ENCODE measurements at regions not wholly inside any gene's neighbourhood (a gene's known extent, or its start where the extent isn't known, plus 50 kb on each side); places are given as distances from the start of the nearest gene placed in this dataset.
"Not testable (repeated sequence)": the region's sequence is repeated elsewhere in the genome, so short reads cannot be mapped to it uniquely, and the experiment has no call there.

- no peak for DNase-seq
These were observed 1411.8 kb upstream of the ACO1 start for GRCh38 chr9:30972654-30973053.

GRCh38 chr9:30977965-30978364 is 1406.5 kb upstream of the ACO1 start:
- no peak for DNase-seq

GRCh38 chr9:30982301-30982700 is 1402.1 kb upstream of the ACO1 start:
- DNase-seq, result no peak

DNA sequence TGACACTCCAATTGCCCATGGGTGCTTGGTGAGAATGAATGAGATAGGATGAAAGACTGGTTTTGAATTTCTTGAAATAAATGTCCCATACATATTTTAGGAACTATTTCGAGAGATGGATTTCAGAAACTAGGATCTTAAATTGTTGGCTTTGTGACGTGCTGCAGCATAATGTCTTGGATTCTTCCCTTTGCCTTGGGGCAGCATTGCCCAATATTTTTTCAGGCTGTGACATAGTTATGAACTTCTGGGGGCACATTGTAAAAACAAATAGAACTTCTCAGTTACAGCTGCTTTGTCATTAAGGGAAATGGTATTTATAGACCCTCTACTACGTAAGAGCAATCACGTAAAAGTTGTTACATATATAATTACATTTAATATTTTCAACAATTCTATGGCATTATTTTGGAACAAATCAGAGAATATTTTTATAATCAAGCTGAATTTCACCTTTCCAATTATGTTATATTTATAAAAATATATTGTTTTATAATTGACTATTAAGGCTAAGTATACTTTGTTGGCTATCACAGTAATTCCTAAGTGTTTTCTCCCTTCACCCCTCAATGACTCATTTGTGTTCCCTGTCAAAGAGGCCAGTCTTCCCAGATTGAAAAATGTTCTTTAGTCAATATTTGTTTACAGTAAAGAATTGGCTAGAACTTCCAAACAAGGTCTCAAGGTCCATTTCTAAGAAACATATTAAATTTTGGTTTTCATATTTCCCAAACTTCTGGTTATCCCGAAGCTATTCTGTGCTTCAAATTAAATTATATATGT is 1388.3 kb upstream of the ACO1 start:
- DNase-seq, result no peak

- DNase-seq, result no peak
These were observed 1387.7 kb upstream of the ACO1 start for GRCh38 chr9:30996761-30997160.

DNA sequence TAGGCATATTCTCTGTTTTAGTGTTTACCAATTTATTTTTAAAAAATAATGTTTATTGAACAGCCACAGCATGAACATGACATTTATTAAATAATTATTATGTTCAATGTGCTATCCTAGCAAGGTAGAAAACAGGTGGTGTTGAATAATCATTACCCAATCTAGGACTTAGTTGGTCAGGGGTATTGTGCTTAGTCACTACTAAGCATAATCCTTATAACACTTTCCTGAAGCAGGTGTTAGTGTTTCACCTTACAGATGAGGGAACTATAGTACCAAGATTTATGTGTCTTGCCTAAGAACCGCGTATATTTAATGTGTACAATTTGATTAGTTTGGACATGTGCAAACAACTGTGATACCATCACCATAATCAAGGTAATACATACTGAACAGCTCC is 1387.2 kb upstream of the ACO1 start:
- DNase-seq, result no peak

DNA sequence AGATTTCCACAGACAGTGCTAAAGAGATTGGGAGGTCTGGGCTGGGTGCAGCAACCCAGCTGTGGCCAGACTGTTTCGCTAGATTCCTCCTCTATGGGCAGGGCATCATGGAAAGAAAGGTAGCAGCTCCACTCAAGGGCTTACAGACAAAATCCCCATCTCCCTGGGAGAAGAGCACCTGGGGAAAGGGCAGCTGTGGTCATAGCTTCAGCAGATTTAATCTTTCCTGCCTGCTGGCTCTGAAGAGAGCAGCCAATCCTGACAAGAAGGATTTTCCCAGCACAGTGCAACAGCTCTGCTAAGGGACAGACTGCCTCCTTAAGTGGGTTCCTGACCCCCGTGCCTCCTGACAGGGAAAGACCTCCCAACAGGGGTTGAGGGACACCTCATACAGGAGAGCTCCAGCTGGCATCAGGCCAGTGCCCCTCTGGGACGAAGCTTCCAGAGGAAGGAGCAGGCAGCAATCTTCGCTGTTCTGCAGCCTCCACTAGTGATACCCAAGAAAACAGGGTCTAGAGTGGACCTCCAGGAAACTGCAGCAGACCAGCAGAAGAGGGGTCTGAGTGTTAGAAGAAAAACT is 1379.3 kb upstream of the ACO1 start:
- no peak for DNase-seq

DNA sequence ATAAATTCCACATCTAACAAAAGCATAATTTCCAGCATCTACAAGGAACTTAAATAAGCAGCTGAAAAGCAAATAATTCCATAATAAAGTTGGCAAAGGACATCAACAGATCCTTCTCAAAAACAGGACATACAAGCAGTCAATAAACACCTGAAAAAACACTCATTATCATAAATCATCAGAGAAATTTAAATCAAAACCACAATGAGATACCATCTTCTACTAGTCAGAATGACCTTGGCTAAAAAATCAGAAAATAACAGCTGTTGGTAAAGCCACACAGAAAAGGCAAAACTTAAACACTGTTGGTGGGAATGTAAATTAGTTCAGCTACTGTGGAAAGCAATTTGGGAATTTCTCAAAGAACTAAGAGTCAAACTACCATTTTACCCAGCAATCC is 1371.1 kb upstream of the ACO1 start:
- no peak for DNase-seq

GRCh38 chr9:31023847-31024246 is 1360.6 kb upstream of the ACO1 start:
- DNase-seq, result no peak

DNA sequence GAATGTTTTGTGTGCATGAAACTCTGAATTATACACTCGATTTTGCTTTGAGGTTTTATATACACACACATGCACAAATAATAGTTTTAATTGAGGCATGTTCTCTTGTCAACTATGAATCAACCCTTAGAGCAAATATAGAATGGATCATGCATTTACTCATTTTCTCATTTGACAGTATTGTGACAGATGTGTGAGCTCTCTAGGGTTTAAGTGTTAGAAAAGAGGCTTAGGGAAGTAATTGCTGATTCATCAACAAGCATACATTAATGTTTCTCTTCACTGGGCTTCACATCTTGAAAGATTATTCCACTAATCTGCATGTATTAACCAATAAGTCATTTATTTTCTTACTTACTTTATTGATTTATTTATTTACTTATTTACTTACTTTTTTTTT is 1356.8 kb upstream of the ACO1 start:
- DNase-seq, result no peak

- DNase-seq, result no peak
These were observed 1356.3 kb upstream of the ACO1 start for GRCh38 chr9:31028137-31028536.

DNA sequence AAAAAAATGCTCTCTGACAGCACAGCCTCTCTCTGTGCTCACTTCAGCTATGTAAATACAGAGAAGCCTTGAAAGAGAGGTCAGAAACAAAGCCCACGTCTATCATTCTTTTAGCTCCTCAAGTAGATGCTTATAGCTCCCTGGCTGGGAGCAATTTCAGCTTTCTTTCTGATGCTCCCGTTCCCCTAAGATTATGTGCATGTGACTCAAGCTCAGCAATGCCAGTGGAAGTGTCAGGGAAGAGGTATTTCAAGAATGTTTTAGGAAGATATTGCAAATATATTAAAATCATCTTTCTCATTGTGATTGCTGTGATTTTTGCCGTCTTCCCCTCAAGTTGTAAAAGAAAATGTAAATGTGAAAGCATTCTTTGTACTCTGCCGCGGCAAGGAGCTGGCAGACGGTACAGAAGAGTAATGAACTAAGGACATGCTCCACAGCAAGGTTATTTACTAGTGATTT is 1353.7 kb upstream of the ACO1 start:
- peak; percentile 22 for DNase-seq

DNA sequence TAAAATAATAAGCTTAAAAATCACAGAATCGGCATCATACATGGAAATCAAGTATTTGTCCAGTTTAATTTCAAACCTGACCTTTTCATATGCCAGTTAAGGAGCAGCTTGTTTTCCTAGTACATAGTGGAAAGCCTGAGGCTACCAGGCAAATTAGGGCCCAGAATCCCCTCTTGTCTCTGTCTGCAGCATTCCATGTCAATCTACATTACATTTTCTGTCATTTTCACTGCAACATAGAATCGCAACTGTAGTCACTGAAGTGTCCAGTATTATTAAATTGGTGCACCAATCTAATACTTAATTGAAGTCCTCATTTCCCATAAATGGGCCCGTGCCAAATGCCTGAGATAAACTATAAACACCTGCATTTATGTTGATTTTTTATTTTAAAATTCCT is 1352.2 kb upstream of the ACO1 start:
- no peak for DNase-seq

- DNase-seq, result peak; percentile 77
These were observed 1350.1 kb upstream of the ACO1 start for GRCh38 chr9:31034311-31034710.

GRCh38 chr9:31040564-31040963 is 1343.9 kb upstream of the ACO1 start:
- DNase-seq, result no peak

GRCh38 chr9:31045810-31046209 is 1338.6 kb upstream of the ACO1 start:
- DNase-seq, result no peak

DNA sequence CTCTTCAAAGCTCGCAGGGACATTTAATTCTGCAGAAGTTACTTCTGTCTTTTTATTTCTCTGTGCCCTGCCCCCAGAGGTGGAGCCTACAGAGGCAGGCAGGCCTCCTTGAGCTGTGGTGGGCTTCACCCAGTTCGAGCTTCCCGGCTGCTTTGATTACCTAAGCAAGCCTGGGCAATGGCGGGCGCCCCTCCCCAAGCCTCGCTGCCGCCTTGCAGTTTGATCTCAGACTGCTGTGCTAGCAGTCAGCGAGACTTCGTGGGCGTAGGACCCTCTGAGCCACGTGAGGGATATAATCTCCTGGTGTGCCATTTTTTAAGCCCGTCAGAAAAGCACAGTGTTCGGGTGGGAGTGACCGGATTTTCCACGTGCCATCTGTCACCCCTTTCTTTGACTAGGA is 1322.9 kb upstream of the ACO1 start:
- DNase-seq, result not testable (repeated sequence)

- DNase-seq, result no peak
These were observed 1318.8 kb upstream of the ACO1 start for GRCh38 chr9:31065691-31066090.

DNA sequence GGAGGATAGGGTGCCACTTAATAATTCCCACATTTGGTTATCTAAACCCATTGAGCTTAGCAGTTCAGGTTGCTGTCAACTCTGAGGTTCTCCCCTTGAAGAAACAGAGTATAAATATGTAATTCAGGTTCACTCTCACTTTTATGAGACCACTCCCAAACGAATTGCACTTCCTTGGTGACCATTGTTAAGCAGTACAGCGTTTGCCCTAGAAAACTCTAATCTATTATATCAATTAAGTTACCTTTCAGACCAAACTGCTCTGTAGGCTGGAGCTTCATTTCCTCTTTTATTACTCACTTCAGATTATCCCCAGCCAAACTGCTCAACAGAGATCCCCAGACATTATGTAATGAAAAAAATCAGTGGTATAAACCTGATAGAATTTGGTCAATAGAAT is 1317.0 kb upstream of the ACO1 start:
- no peak for DNase-seq

- no peak for DNase-seq
These were observed 1312.7 kb upstream of the ACO1 start for GRCh38 chr9:31071606-31072286.

DNA sequence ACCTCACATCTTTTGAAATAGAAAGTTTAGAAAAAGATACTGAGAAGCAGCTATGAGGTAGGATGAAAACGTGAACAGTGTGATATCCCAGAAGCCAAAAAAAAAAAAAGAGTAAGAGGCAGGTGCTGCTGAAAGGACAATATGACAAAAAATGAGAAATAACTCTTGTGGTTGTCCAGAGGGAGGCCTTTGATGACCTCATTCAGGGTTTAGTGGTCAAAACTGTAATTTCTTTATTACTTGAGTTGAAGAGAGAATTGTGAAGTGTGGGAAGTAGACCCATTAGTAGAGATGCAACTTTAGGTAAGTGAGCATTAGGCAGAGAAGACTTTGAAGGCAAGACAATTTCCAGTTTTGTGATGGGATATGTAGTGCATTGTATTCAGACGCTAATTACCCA is 1306.3 kb upstream of the ACO1 start:
- no peak for DNase-seq

GRCh38 chr9:31084350-31084749 is 1300.1 kb upstream of the ACO1 start:
- DNase-seq, result no peak

DNA sequence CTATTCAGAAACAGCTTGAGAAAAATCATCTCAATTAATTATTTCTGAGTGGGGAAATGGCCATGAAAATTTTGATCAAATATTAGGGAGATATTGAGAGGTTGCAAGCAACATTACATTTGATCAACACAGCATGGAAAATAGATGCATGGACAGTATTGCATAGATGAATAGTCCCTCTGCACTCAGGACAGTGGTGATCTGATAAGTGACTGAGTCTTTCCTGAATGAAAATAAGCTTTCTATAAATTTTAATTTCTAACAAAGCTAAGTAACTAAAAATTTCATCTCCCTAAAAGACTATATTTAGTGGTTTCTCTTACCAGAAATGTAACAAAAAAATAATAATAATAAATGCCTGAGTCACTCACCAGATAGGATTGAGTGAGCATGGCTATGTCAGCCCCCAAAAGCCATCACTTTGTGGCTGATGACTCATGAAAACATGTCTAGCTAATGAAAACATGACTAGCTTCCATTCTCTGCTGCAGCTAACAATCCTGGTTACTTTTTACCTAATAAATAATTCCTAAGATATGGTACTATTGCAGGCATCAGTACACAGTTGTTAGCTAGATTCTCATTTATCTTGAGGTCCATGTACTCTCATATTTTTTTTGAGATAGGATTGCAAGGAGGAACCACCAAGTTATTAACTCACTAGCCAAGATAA is 1294.8 kb upstream of the ACO1 start:
- DNase-seq, result no peak

DNA sequence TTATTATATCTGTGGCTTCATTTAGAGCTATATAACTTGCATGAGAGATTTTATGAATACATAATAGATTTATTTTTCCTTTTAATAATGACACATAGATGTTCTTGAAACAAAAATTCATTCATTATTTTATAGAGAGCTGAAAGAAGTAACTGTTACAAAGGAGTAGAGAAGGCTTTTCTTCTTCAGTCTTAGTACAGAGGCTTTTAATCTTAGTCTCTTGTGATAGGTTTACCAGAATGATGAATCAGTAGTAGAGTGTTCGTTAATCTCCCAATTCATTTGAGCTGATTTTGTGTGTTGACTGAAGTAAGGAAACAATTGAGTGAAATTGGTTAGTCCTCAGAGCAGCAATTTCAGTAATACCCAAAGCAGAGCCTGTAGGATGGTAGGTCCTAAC is 1284.1 kb upstream of the ACO1 start:
- no peak for DNase-seq
